ENCODE measurements at regions not wholly inside any gene's neighbourhood (a gene's known extent, or its start where the extent isn't known, plus 50 kb on each side); places are given as distances from the start of the nearest gene placed in this dataset.
A peak's percentile ranks its signal among the peaks of the same experiment; 100 is the strongest.

- Histone ChIP-seq H3K27ac (peak overlapping the region; percentile 75 to 89), H3K9me3 (no peaks in the 10 kb centered on the region), H3K4me3 (peak overlapping the region; percentile 32; the same call in 2 of the 3 replicates), H3K4me1 (peaks cover 43% of the 10 kb centered on the region), H3K4me2 (peak overlapping the region; percentile 70)
- peak; percentile 94 to 96 for ATAC-seq
- ChIA-PET POLR2A (interaction anchor here (0.7 to 1.0 kb wide), 2 partner anchors 40 to 56 kb away, joined by 3 read pairs; no protein-coding TSS in a partner anchor), CTCF (interaction anchor here (0.9 to 1.2 kb wide), 2 partner anchors 13 to 63 kb away, joined by 3 to 4 read pairs; no protein-coding TSS in a partner anchor)
- TF ChIP-seq MAZ (IDR thresholded peaks at IDR 0.05; ENCODE audit: borderline replicate concordance, low read depth, low read length) (0 out of 2 replicates have a peak, but pooled peaks have one; percentile 33), RCOR1 (IDR thresholded peaks at IDR 0.05; ENCODE audit: low read depth, low read length) (no peak), GATA3 (IDR thresholded peaks at IDR 0.05; ENCODE audit: borderline replicate concordance) (peak; percentile 14; the same call in 1 of the 2 replicates), RAD21 (conservative IDR thresholded peaks at IDR 0.05 in 1 of 2, IDR thresholded peaks at IDR 0.05 in 1 of 2) (peak in 1 of 2 experiments; percentile 18; a peak in 1 of 5 replicates), FOSL2 (IDR thresholded peaks at IDR 0.05) (no peak), FOSL2 (CRISPR knock-in tag; IDR thresholded peaks at IDR 0.05) (peak; percentile 60), FOSB (CRISPR knock-in tag; IDR thresholded peaks at IDR 0.05) (no peak), TFCP2L1 (CRISPR knock-in tag; IDR thresholded peaks at IDR 0.05) (no peak), SREBF2 (IDR thresholded peaks at IDR 0.05) (no peak), CHD2 (IDR thresholded peaks at IDR 0.05; ENCODE audit: low read length, partially characterized antibody) (no peak), REST (IDR thresholded peaks at IDR 0.05) (no peak), CBX8 (IDR thresholded peaks at IDR 0.05) (no peak), HOXA7 (CRISPR knock-in tag; IDR thresholded peaks at IDR 0.05) (no peak), MYC (IDR thresholded peaks at IDR 0.05; ENCODE audit: borderline replicate concordance, low read length) (peak; percentile 71), HEYL (CRISPR knock-in tag; IDR thresholded peaks at IDR 0.05) (no peak), MAX (IDR thresholded peaks at IDR 0.05) (peak; percentile 87), SMC3 (IDR thresholded peaks at IDR 0.05) (no peak), HOXB13 (CRISPR knock-in tag; IDR thresholded peaks at IDR 0.05; ENCODE audit: low read depth) (no peak), MAFK (IDR thresholded peaks at IDR 0.05; ENCODE audit: partially characterized antibody) (no peak), CBX2 (IDR thresholded peaks at IDR 0.05; ENCODE audit: borderline replicate concordance, low read depth) (no peak), NFE2L2 (conservative IDR thresholded peaks at IDR 0.05; ENCODE audit: low read length) (no peak), JUN (IDR thresholded peaks at IDR 0.05) (0 out of 5 replicates have a peak, but pooled peaks of 1 of the 2 experiments have one; percentile 19), RARB (CRISPR knock-in tag; IDR thresholded peaks at IDR 0.05) (no peak), HDAC2 (IDR thresholded peaks at IDR 0.05) (no peak), EHF (CRISPR knock-in tag; IDR thresholded peaks at IDR 0.05) (no peak), PHF8 (IDR thresholded peaks at IDR 0.05; ENCODE audit: borderline replicate concordance, low read depth) (no peak), EP300 (IDR thresholded peaks at IDR 0.05) (no peak), ESRRA (IDR thresholded peaks at IDR 0.05; ENCODE audit: borderline replicate concordance, low read length) (no peak)
- TF ChIP-seq, protein P1, sequence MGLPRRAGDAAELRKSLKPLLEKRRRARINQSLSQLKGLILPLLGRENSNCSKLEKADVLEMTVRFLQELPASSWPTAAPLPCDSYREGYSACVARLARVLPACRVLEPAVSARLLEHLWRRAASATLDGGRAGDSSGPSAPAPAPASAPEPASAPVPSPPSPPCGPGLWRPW (IDR thresholded peaks at IDR 0.05): no peak
- TF ChIP-seq, protein P2, sequence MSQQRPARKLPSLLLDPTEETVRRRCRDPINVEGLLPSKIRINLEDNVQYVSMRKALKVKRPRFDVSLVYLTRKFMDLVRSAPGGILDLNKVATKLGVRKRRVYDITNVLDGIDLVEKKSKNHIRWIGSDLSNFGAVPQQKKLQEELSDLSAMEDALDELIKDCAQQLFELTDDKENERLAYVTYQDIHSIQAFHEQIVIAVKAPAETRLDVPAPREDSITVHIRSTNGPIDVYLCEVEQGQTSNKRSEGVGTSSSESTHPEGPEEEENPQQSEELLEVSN (IDR thresholded peaks at IDR 0.05; ENCODE audit: borderline replicate concordance, low read depth): peak; percentile 54; the same call in 1 of the 2 replicates
- TF ChIP-seq, protein P3, sequence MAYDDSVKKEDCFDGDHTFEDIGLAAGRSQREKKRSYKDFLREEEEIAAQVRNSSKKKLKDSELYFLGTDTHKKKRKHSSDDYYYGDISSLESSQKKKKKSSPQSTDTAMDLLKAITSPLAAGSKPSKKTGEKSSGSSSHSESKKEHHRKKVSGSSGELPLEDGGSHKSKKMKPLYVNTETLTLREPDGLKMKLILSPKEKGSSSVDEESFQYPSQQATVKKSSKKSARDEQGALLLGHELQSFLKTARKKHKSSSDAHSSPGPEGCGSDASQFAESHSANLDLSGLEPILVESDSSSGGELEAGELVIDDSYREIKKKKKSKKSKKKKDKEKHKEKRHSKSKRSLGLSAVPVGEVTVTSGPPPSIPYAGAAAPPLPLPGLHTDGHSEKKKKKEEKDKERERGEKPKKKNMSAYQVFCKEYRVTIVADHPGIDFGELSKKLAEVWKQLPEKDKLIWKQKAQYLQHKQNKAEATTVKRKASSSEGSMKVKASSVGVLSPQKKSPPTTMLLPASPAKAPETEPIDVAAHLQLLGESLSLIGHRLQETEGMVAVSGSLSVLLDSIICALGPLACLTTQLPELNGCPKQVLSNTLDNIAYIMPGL (CRISPR knock-in tag; IDR thresholded peaks at IDR 0.05; ENCODE audit: borderline replicate concordance): no peak
- peak; percentile 81 to 95 for DNase-seq (ENCODE audit: low read depth in 1 of 2, low spot score in 1 of 2)
- WGBS (ENCODE audit: missing lambda C conversion rate): 24% methylated on average over 15 of the region's 15 CpGs
- no peak for FAIRE-seq
These were observed 56.4 kb upstream of the CD44 start for GRCh38 chr11:35082321-35083180.
